ENCODE measurements at regions not wholly inside any gene's neighbourhood (a gene's known extent, or its start where the extent isn't known, plus 50 kb on each side); places are given as distances from the start of the nearest gene placed in this dataset.

- no peaks in the 10 kb centered on the region for H3K9me3 ChIP-seq (ENCODE audit: insufficient read depth, low read depth)
- H3K79me2 ChIP-seq (ENCODE audit: low read depth): no peaks in the 10 kb centered on the region
- TF ChIP-seq CTCF (conservative IDR thresholded peaks at IDR 0.05) (no peak), EZH2 (IDR thresholded peaks at IDR 0.05; ENCODE audit: low read depth) (no peak)
- H3K4me2 ChIP-seq: no peak overlapping the region
- H3K27me3 ChIP-seq (ENCODE audit: insufficient read depth, low read depth): peaks cover 98% of the 10 kb centered on the region
- H3F3A ChIP-seq (ENCODE audit: insufficient read depth, low read depth): no peaks in the 10 kb centered on the region
- H3K4me1 ChIP-seq (replicated peaks; ENCODE audit: insufficient read depth): no peaks in the 10 kb centered on the region
- intact Hi-C loops (cut with micrococcal nuclease; ENCODE audit: unreplicated experiment): no loop called here
- ChIA-PET CTCF (no interaction called here), POLR2A (ENCODE audit: unreplicated experiment) (no interaction called here)
- no TSS peak for BruUV-seq (replicated peaks)
- no peak overlapping the region for H3K27ac ChIP-seq
- H3K36me3 ChIP-seq (ENCODE audit: low read depth): no peaks in the 10 kb centered on the region
- no peaks in the 10 kb centered on the region for H3K9me2 ChIP-seq (ENCODE audit: insufficient read depth)
- no peaks in the 10 kb centered on the region for H4K20me1 ChIP-seq (ENCODE audit: insufficient read depth)
- H3K4me3 ChIP-seq: no peak overlapping the region
- no peak for DNase-seq
- H2AFZ ChIP-seq: no peak overlapping the region
These were observed 64.0 kb upstream of the FOXF1 start for GRCh38 chr16:86446279-86446678.

GRCh38 chr16:86447228-86447627 is 63.1 kb upstream of the FOXF1 start:
- Histone ChIP-seq H2AFZ (no peak overlapping the region), H4K20me1 (ENCODE audit: insufficient read depth) (no peaks in the 10 kb centered on the region), H3K27me3 (ENCODE audit: insufficient read depth, low read depth) (peaks cover 98% of the 10 kb centered on the region), H3K4me1 (replicated peaks; ENCODE audit: insufficient read depth) (no peaks in the 10 kb centered on the region), H3K36me3 (ENCODE audit: low read depth) (no peaks in the 10 kb centered on the region), H3F3A (ENCODE audit: insufficient read depth, low read depth) (no peaks in the 10 kb centered on the region), H3K79me2 (ENCODE audit: low read depth) (no peaks in the 10 kb centered on the region), H3K9me3 (ENCODE audit: insufficient read depth, low read depth) (no peaks in the 10 kb centered on the region), H3K4me3 (no peak overlapping the region), H3K4me2 (no peak overlapping the region), H3K27ac (no peak overlapping the region), H3K9me2 (ENCODE audit: insufficient read depth) (no peaks in the 10 kb centered on the region)
- TF ChIP-seq CTCF (conservative IDR thresholded peaks at IDR 0.05) (no peak), EZH2 (IDR thresholded peaks at IDR 0.05; ENCODE audit: low read depth) (no peak)
- intact Hi-C loops (cut with micrococcal nuclease; ENCODE audit: unreplicated experiment): no loop called here
- no TSS peak for BruUV-seq (replicated peaks)
- CTCF ChIA-PET: no interaction called here
- no peak for DNase-seq
- POLR2A ChIA-PET (ENCODE audit: unreplicated experiment): no interaction called here

DNA sequence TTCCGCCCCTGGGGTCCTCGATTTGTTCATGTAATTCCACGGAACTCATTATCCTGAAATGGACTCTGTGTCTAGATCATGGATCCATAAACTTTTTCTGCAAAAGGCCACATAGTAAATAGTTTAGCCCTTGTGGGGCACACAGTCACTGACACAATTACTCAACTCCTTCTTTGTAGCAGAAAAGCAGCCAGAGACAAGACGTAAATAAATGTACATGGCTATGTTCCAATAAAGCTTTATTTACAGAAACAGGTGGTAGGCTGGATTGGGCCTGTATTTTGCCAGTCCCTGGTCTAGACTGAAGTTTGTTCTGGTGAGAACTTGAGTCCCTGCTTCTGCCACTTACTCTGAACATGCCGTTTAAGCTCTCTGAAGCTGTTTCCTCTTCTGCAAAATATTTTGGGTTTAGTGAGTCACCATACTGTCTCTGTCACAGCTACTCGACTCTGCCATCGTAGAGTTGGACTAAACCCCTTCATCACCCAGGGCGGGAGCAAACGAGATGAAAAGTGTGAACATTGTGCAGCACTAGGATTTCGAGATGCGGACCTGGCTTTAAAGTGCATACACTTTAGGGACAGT is 61.9 kb upstream of the FOXF1 start:
- H3K27me3 ChIP-seq (ENCODE audit: insufficient read depth, low read depth): peaks cover 96% of the 10 kb centered on the region
- BruUV-seq (replicated peaks): no TSS peak
- ChIA-PET CTCF (no interaction called here), POLR2A (ENCODE audit: unreplicated experiment) (no interaction called here)
- H2AFZ ChIP-seq: no peak overlapping the region
- DNase-seq: no peak
- H3K79me2 ChIP-seq (ENCODE audit: low read depth): no peaks in the 10 kb centered on the region
- no peak for TF ChIP-seq EZH2 (IDR thresholded peaks at IDR 0.05; ENCODE audit: low read depth)
- no peak for TF ChIP-seq CTCF (conservative IDR thresholded peaks at IDR 0.05)
- no peak overlapping the region for H3K4me2 ChIP-seq
- no peak overlapping the region for H3K4me3 ChIP-seq
- H3K9me2 ChIP-seq (ENCODE audit: insufficient read depth): no peaks in the 10 kb centered on the region
- no peak overlapping the region for H3K27ac ChIP-seq
- no peaks in the 10 kb centered on the region for H3K4me1 ChIP-seq (replicated peaks; ENCODE audit: insufficient read depth)
- H3F3A ChIP-seq (ENCODE audit: insufficient read depth, low read depth): no peaks in the 10 kb centered on the region
- H3K36me3 ChIP-seq (ENCODE audit: low read depth): no peaks in the 10 kb centered on the region
- no peaks in the 10 kb centered on the region for H3K9me3 ChIP-seq (ENCODE audit: insufficient read depth, low read depth)
- no peaks in the 10 kb centered on the region for H4K20me1 ChIP-seq (ENCODE audit: insufficient read depth)
- intact Hi-C loops (cut with micrococcal nuclease; ENCODE audit: unreplicated experiment): no loop called here

Measured in PC-9 (cell line).